ENCODE measurements at regions not wholly inside any gene's neighbourhood (a gene's known extent, or its start where the extent isn't known, plus 50 kb on each side); places are given as distances from the start of the nearest gene placed in this dataset.
"Not testable (repeated sequence)": the region's sequence is repeated elsewhere in the genome, so short reads cannot be mapped to it uniquely, and the experiment has no call there.

DNA sequence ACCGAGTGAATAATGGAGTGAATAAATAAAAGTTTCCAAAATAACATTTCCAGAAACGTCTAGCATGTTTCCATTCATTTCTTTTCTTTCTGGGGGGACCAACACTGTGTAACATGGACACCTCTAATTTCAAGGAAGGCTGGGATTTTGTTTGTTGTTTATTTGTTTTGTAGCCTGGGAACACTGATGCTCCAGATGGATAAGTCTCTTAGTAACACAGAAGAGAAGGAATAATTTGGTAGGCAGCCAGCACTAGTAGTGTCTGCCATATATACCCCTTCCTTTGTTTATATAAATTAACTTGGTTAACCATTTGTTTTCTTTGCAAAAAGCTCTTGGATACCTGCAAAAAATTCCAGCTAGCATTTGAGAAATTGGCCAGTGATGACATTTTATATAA lies 411.4 kb upstream of the DEPDC1 start:
- no peak for DNase-seq (ENCODE audit: low read depth, low spot score)
- no peak for TF ChIP-seq CTCF (IDR thresholded peaks at IDR 0.05; ENCODE audit: low read depth, low read length)
- Histone ChIP-seq H3K27me3 (ENCODE audit: control insufficient read depth, insufficient read depth, low read length) (no peaks in the 10 kb centered on the region), H3K27ac (ENCODE audit: low read depth, low read length) (no peak overlapping the region), H3K9me3 (ENCODE audit: control insufficient read depth, insufficient read depth, low read length) (no peaks in the 10 kb centered on the region), H3K4me3 (ENCODE audit: low read depth, low read length) (no peak overlapping the region)
- POLR2A ChIA-PET, result no interaction called here
- CTCF ChIA-PET, result no interaction called here

GRCh38 chr1:68916221-68916902 lies 419.5 kb upstream of the DEPDC1 start:
- DNase-seq (ENCODE audit: low read depth, low spot score), result peak; percentile 4
- no peaks in the 10 kb centered on the region for H3K27me3 ChIP-seq (ENCODE audit: control insufficient read depth, insufficient read depth, low read length)
- H3K27ac ChIP-seq (ENCODE audit: low read depth, low read length), result no peak overlapping the region
- no peak for TF ChIP-seq CTCF (IDR thresholded peaks at IDR 0.05; ENCODE audit: low read depth, low read length)
- CTCF ChIA-PET, result no interaction called here
- no peaks in the 10 kb centered on the region for H3K9me3 ChIP-seq (ENCODE audit: control insufficient read depth, insufficient read depth, low read length)
- no peak overlapping the region for H3K4me3 ChIP-seq (ENCODE audit: low read depth, low read length)
- POLR2A ChIA-PET, result no interaction called here

GRCh38 chr1:68917456-68917855 lies 420.6 kb upstream of the DEPDC1 start:
- no peaks in the 10 kb centered on the region for H3K27me3 ChIP-seq (ENCODE audit: control insufficient read depth, insufficient read depth, low read length)
- H3K27ac ChIP-seq (ENCODE audit: low read depth, low read length), result no peak overlapping the region
- no peak overlapping the region for H3K4me3 ChIP-seq (ENCODE audit: low read depth, low read length)
- TF ChIP-seq CTCF (IDR thresholded peaks at IDR 0.05; ENCODE audit: low read depth, low read length), result no peak
- H3K9me3 ChIP-seq (ENCODE audit: control insufficient read depth, insufficient read depth, low read length), result no peaks in the 10 kb centered on the region
- ChIA-PET CTCF (no interaction called here), POLR2A (no interaction called here)
- no peak for DNase-seq (ENCODE audit: low read depth, low spot score)

DNA sequence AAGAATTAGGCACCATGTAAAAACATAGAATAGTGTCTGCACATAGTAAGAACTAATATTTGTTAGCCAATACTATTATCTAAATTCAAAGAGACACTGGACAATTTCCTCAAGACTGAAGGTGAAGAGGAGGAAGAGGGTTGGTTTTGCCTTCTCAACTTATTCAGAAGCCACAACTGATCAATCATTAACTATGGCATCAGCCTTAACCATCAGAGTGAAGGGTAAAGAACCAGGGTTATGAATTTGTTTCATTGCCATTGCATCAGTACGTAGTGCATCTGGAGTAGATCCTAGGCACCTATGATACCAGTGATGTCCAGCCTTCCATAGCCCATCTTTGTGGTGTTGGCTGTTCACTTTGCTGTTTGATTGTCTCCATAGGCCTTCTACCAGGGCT lies 421.7 kb upstream of the DEPDC1 start:
- no peaks in the 10 kb centered on the region for H3K9me3 ChIP-seq (ENCODE audit: control insufficient read depth, insufficient read depth, low read length)
- no peaks in the 10 kb centered on the region for H3K27me3 ChIP-seq (ENCODE audit: control insufficient read depth, insufficient read depth, low read length)
- TF ChIP-seq CTCF (IDR thresholded peaks at IDR 0.05; ENCODE audit: low read depth, low read length), result no peak
- H3K27ac ChIP-seq (ENCODE audit: low read depth, low read length), result no peak overlapping the region
- no peak overlapping the region for H3K4me3 ChIP-seq (ENCODE audit: low read depth, low read length)
- POLR2A ChIA-PET, result no interaction called here
- no peak for DNase-seq (ENCODE audit: low read depth, low spot score)
- CTCF ChIA-PET, result no interaction called here

GRCh38 chr1:68919075-68919474 lies 422.2 kb upstream of the DEPDC1 start:
- no peak for DNase-seq (ENCODE audit: low read depth, low spot score)
- CTCF ChIA-PET, result no interaction called here
- no peak for TF ChIP-seq CTCF (IDR thresholded peaks at IDR 0.05; ENCODE audit: low read depth, low read length)
- Histone ChIP-seq H3K27ac (ENCODE audit: low read depth, low read length) (no peak overlapping the region), H3K9me3 (ENCODE audit: control insufficient read depth, insufficient read depth, low read length) (no peaks in the 10 kb centered on the region), H3K27me3 (ENCODE audit: control insufficient read depth, insufficient read depth, low read length) (no peaks in the 10 kb centered on the region), H3K4me3 (ENCODE audit: low read depth, low read length) (no peak overlapping the region)
- POLR2A ChIA-PET, result no interaction called here

- DNase-seq (ENCODE audit: low read depth, low spot score); H3K27ac ChIP-seq (ENCODE audit: low read depth, low read length); POLR2A ChIA-PET; H3K4me3 ChIP-seq (ENCODE audit: low read depth, low read length); CTCF ChIA-PET; H3K27me3 ChIP-seq (ENCODE audit: control insufficient read depth, insufficient read depth, low read length); H3K9me3 ChIP-seq (ENCODE audit: control insufficient read depth, insufficient read depth, low read length): not testable (repeated sequence)
Observed at GRCh38 chr1:68923475-68924088, 426.7 kb upstream of the DEPDC1 start.
